Progenitor cell of endocrine pancreas (in vitro differentiated cells): ENCODE measurements at regions not wholly inside any gene's neighbourhood (a gene's known extent, or its start where the extent isn't known, plus 50 kb on each side); places are given as distances from the start of the nearest gene placed in this dataset.

Source experiments
- DNase-seq: peaks from one replicate; pipeline ENCODE4 v3.0.0; 2021; ENCODE audit warnings: low spot score; ENCODE audit not compliant: unreplicated experiment
- H3K27ac Mint-ChIP-seq: 2 replicates; pipeline ENCODE4 v1.8.0; 2021; ENCODE audit warnings: mild to moderate bottlenecking, moderate library complexity, mixed read lengths
- H3K27me3 Mint-ChIP-seq: 2 replicates; pipeline ENCODE4 v1.8.0; 2021; ENCODE audit warnings: mixed read lengths
- H3K36me3 Mint-ChIP-seq: 2 replicates; pipeline ENCODE4 v1.8.0; 2022; ENCODE audit warnings: mixed read lengths; ENCODE audit not compliant: insufficient read depth
- H3K4me1 Mint-ChIP-seq: 2 replicates; pipeline ENCODE4 v1.8.0; 2021; ENCODE audit warnings: low read depth, mixed read lengths
- H3K4me3 Mint-ChIP-seq: 2 replicates; pipeline ENCODE4 v1.8.0; 2021; ENCODE audit warnings: low read depth, mild to moderate bottlenecking, moderate library complexity, mixed read lengths
- H3K9me3 Mint-ChIP-seq: 2 replicates; pipeline ENCODE4 v1.8.0; 2021; ENCODE audit warnings: low read depth, mixed read lengths
- TF ChIP-seq, protein P1 (sequence below): fragments of 200-600 bp; sonication (generic); IDR thresholded peaks from one replicate; pipeline ENCODE4 v1.5.0; 2021; ENCODE audit warnings: antibody characterized with exemption, mild to moderate bottlenecking; ENCODE audit not compliant: unreplicated experiment

DNA sequence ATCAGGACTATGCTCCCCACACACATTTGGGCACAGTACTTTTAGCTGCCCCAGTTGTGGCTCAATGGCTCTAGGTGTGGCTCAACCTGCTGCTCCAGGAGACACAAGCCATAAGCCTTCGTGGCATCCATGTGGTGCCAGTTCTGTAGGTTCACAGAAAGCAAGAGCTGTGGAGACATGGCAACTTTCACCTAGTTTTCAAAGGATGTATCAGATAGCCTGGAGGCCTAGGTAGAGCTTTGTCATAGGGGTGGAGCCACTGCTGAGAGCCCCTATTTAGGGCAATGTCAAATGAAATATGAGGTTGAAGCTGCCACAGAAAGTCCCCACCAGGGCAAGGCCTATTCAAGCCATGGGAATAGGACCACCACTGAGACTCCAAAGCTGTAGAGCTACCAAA, 210.5 kb downstream of the LMO4 start:
- TF ChIP-seq, protein P1, sequence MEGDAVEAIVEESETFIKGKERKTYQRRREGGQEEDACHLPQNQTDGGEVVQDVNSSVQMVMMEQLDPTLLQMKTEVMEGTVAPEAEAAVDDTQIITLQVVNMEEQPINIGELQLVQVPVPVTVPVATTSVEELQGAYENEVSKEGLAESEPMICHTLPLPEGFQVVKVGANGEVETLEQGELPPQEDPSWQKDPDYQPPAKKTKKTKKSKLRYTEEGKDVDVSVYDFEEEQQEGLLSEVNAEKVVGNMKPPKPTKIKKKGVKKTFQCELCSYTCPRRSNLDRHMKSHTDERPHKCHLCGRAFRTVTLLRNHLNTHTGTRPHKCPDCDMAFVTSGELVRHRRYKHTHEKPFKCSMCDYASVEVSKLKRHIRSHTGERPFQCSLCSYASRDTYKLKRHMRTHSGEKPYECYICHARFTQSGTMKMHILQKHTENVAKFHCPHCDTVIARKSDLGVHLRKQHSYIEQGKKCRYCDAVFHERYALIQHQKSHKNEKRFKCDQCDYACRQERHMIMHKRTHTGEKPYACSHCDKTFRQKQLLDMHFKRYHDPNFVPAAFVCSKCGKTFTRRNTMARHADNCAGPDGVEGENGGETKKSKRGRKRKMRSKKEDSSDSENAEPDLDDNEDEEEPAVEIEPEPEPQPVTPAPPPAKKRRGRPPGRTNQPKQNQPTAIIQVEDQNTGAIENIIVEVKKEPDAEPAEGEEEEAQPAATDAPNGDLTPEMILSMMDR, result no peak
- H3K36me3 Mint-ChIP-seq, result peaks cover 8% of the 10 kb centered on the region
- H3K4me1 Mint-ChIP-seq, result no peaks in the 10 kb centered on the region
- no peak for DNase-seq
- H3K27me3 Mint-ChIP-seq, result no peaks in the 10 kb centered on the region
- H3K27ac Mint-ChIP-seq, result no peak overlapping the region
- H3K9me3 Mint-ChIP-seq, result peaks cover 32% of the 10 kb centered on the region
- no peak overlapping the region for H3K4me3 Mint-ChIP-seq

DNA sequence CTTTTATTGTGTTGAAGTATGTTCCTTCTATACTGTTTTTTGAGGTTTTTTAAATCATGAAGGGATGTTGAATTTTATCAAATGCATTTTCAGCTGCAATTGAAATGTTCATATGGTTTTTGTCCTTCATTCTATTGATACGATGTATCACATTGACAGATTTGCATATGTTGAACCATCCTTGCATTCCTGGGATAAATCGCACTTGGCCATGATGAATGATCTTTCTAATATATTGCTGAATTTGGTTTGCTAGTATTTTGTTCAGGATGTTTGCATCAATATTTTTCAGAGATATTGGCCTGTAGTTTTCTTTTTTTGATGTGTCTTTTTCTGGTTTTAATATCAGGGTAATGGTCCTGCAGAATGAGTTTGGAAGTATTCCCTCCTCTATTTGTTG, 214.0 kb downstream of the LMO4 start:
- no peak for DNase-seq
- no peaks in the 10 kb centered on the region for H3K27me3 Mint-ChIP-seq
- no peak overlapping the region for H3K27ac Mint-ChIP-seq
- H3K4me3 Mint-ChIP-seq, result no peak overlapping the region
- peaks cover 11% of the 10 kb centered on the region for H3K36me3 Mint-ChIP-seq
- TF ChIP-seq, protein P1, result no peak
- H3K9me3 Mint-ChIP-seq, result peaks cover 52% of the 10 kb centered on the region
- H3K4me1 Mint-ChIP-seq, result peaks cover 2% of the 10 kb centered on the region

DNA sequence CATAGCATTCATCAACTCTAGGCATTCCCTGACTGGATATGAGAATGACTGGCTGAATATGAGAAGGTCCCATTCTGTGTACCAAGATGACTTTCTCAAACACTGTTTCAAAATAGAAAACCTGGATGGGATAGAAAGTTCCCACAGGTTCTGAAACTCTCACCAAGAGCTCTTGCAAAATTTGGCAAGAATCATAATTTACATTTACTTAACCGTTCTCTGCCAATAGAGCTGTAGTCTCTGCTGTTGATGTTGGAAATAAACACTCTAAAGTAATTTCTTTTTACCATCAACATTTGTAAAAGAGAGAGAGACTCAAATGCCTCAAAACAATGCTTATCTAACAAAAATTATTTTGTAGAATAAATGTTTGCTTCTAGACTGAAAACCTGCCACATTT, 221.1 kb downstream of the LMO4 start:
- peaks cover 2% of the 10 kb centered on the region for H3K36me3 Mint-ChIP-seq
- H3K27me3 Mint-ChIP-seq, result no peaks in the 10 kb centered on the region
- DNase-seq, result no peak
- peaks cover 15% of the 10 kb centered on the region for H3K9me3 Mint-ChIP-seq
- TF ChIP-seq, protein P1, result no peak
- no peak overlapping the region for H3K4me3 Mint-ChIP-seq
- no peak overlapping the region for H3K27ac Mint-ChIP-seq
- peaks cover 10% of the 10 kb centered on the region for H3K4me1 Mint-ChIP-seq

DNA sequence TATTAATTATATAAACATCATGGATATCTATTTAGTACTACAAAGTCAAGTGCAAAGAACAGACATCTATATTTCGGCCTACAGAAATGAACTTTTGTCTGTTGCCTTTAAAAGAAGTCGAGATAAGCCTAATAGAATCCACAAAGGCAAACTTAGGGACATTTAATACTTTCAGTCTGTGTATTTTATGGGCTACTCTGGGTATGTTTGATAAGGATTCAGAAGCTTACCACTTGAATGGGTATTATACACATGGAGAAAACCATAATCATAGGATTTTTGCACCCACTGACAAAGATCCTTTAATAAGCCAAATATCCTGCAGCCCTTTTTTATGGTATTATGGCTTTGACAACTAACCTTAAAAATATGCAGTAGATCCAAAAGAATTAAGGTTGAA, 224.8 kb downstream of the LMO4 start:
- no peaks in the 10 kb centered on the region for H3K36me3 Mint-ChIP-seq
- TF ChIP-seq, protein P1, result no peak
- H3K9me3 Mint-ChIP-seq, result no peaks in the 10 kb centered on the region
- H3K4me1 Mint-ChIP-seq, result peaks cover 8% of the 10 kb centered on the region
- H3K4me3 Mint-ChIP-seq, result no peak overlapping the region
- DNase-seq, result no peak
- no peaks in the 10 kb centered on the region for H3K27me3 Mint-ChIP-seq
- H3K27ac Mint-ChIP-seq, result no peak overlapping the region

DNA sequence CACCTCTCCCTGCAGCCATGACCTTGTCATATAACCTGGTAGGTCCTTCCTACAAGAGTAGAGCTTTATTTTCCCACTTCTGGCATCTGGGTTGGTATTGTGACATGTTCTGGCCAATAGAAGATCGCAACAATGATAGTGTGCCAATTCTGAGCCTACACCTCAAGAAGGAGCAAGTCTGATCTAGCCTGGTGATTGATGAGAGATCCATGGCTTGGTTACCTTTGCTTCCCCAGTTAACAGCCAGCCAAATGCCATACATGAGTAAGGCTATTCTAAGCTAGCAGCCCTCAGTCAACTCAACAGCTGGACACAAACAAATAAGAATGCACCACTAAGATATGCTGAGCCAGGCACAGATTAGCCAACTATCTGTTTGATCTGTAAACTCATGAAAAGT, 226.7 kb downstream of the LMO4 start:
- H3K27ac Mint-ChIP-seq, result no peak overlapping the region
- no peaks in the 10 kb centered on the region for H3K36me3 Mint-ChIP-seq
- TF ChIP-seq, protein P1, result no peak
- no peak overlapping the region for H3K4me3 Mint-ChIP-seq
- H3K4me1 Mint-ChIP-seq, result peaks cover 2% of the 10 kb centered on the region
- H3K9me3 Mint-ChIP-seq, result no peaks in the 10 kb centered on the region
- H3K27me3 Mint-ChIP-seq, result no peaks in the 10 kb centered on the region
- no peak for DNase-seq
